IMR-90 (cell line): ENCODE measurements at regions not wholly inside any gene's neighbourhood (a gene's known extent, or its start where the extent isn't known, plus 50 kb on each side); places are given as distances from the start of the nearest gene placed in this dataset.

ENCODE experiments used
- ATAC-seq: fragments of 200-7000 bp; cut with Tn5 transposase; 2 replicates; pipeline ENCODE4 v1.9.1; 2020; ENCODE audit warnings: low read depth, mild to moderate bottlenecking, moderate library complexity
- BruUV-seq: library from RNA; stranded (reverse); fragments of 400-500 nt; replicated peaks from 2 replicates; lab custom pipeline; 2021; lab: Mats Ljungman, UMichigan
- CTCF ChIA-PET: fragments of 300-600 bp; formaldehyde crosslinking; extraction: SDS; loops from one replicate; lab custom pipeline; 2021; ENCODE audit warnings: antibody characterized with exemption; lab: Yijun Ruan, JAX
- POLR2A ChIA-PET: fragments of 300-600 bp; sonication (Branson Sonifier 250); formaldehyde crosslinking; loops from one replicate; lab custom pipeline; 2022; ENCODE audit warnings: antibody characterized with exemption; ENCODE audit not compliant: unreplicated experiment; lab: Charles Lee
- DNase-seq: peaks from one replicate; pipeline ENCODE4 v3.0.0; 2013
- H2AFZ ChIP-seq: replicated peaks from 2 replicates; pipeline ENCODE3; 2013; ENCODE audit warnings: low read length, mild to moderate bottlenecking; ENCODE audit not compliant: poor library complexity
- H2AK5ac ChIP-seq: 2 replicates; pipeline ENCODE4 v1.6.1; 2013; ENCODE audit warnings: low read depth, low read length, inconsistent platforms
- H2AK9ac ChIP-seq: replicated peaks from 2 replicates; pipeline ENCODE3; 2013; ENCODE audit warnings: mild to moderate bottlenecking, low read depth, low read length, moderate library complexity; ENCODE audit not compliant: poor library complexity
- H2BK120ac ChIP-seq: 2 replicates; pipeline ENCODE4 v1.6.1; 2013; ENCODE audit warnings: low read depth, low read length, inconsistent platforms
- H2BK15ac ChIP-seq: 3 replicates; pipeline ENCODE4 v1.6.1; 2013; ENCODE audit warnings: low read depth, low read length, inconsistent platforms
- H2BK20ac ChIP-seq: 2 replicates; pipeline ENCODE4 v1.6.1; 2013; ENCODE audit warnings: low read depth, mild to moderate bottlenecking, inconsistent platforms, low read length, moderate library complexity
- H2BK5ac ChIP-seq: 2 replicates; pipeline ENCODE4 v1.6.1; 2013; ENCODE audit warnings: mild to moderate bottlenecking, low read depth, low read length, inconsistent platforms; ENCODE audit not compliant: poor library complexity, severe bottlenecking
- H3K14ac ChIP-seq: replicated peaks from 2 replicates; pipeline ENCODE4 v1.6.1; 2013; ENCODE audit warnings: low read depth, low read length, inconsistent platforms
- H3K18ac ChIP-seq: 2 replicates; pipeline ENCODE4 v1.6.1; 2013; ENCODE audit warnings: low read depth, low read length, control low read depth
- H3K23ac ChIP-seq: 2 replicates; pipeline ENCODE4 v1.6.1; 2013; ENCODE audit warnings: low read depth, low read length, inconsistent platforms
- H3K27ac ChIP-seq: 2 replicates; pipeline ENCODE4 v1.5.1; 2013; ENCODE audit warnings: mild to moderate bottlenecking, control low read depth, low read length; ENCODE audit not compliant: insufficient read depth
- H3K27me3 ChIP-seq: 2 replicates; pipeline ENCODE4 v1.6.1; 2013; ENCODE audit warnings: low read length; ENCODE audit not compliant: control insufficient read depth, insufficient read depth
- H3K36me3 ChIP-seq: 2 replicates; pipeline ENCODE4 v1.6.1; 2013; ENCODE audit warnings: low read length, mixed read lengths; ENCODE audit not compliant: control insufficient read depth, insufficient read depth
- H3K4ac ChIP-seq: 2 replicates; pipeline ENCODE4 v1.6.1; 2013; ENCODE audit warnings: low read depth, low read length, inconsistent platforms
- H3K4me1 ChIP-seq: 2 replicates; pipeline ENCODE4 v1.6.1; 2013; ENCODE audit warnings: low read length, mixed read lengths; ENCODE audit not compliant: control insufficient read depth, insufficient read depth
- H3K4me2 ChIP-seq: 2 replicates; pipeline ENCODE4 v1.6.1; 2013; ENCODE audit warnings: low read depth, mild to moderate bottlenecking, control low read depth, low read length, moderate library complexity
- H3K4me3 ChIP-seq: 2 replicates; pipeline ENCODE4 v1.5.1; 2013; ENCODE audit warnings: low read depth, mild to moderate bottlenecking, control low read depth, low read length, moderate library complexity; ENCODE audit not compliant: insufficient read depth
- H3K56ac ChIP-seq: 2 replicates; pipeline ENCODE4 v1.6.1; 2013; ENCODE audit warnings: low read length, inconsistent platforms; ENCODE audit not compliant: insufficient read depth; ENCODE audit errors: extremely low read depth
- H3K79me1 ChIP-seq, 2 experiments: 2 replicates each; pipeline ENCODE4 v1.6.1; 2013; ENCODE audit warnings: low read length in 2 of 2, inconsistent platforms in 1 of 2, low read depth in 1 of 2
- H3K9ac ChIP-seq: 2 replicates; pipeline ENCODE4 v1.6.1; 2013; ENCODE audit warnings: low read depth, low read length, control low read depth
- H3K9me1 ChIP-seq: 2 replicates; pipeline ENCODE4 v1.6.1; 2013; ENCODE audit warnings: low read length, inconsistent platforms; ENCODE audit not compliant: insufficient read depth
- H3K9me3 ChIP-seq: 2 replicates; pipeline ENCODE4 v1.6.1; 2013; ENCODE audit warnings: low read length; ENCODE audit not compliant: control insufficient read depth, insufficient read depth
- H4K20me1 ChIP-seq: 2 replicates; pipeline ENCODE4 v1.6.1; 2013; ENCODE audit warnings: low read length, inconsistent platforms; ENCODE audit not compliant: insufficient read depth
- H4K5ac ChIP-seq: 2 replicates; pipeline ENCODE4 v1.6.1; 2013; ENCODE audit warnings: mild to moderate bottlenecking, low read depth, low read length, control low read depth
- H4K8ac ChIP-seq, 2 experiments: 2 replicates each; pipeline ENCODE4 v1.6.1; 2013; ENCODE audit warnings: low read depth in 2 of 2, low read length in 2 of 2, control low read depth in 1 of 2, inconsistent platforms in 1 of 2
- H4K91ac ChIP-seq: 2 replicates; pipeline ENCODE4 v1.6.1; 2013; ENCODE audit warnings: low read depth, low read length, inconsistent platforms; ENCODE audit not compliant: insufficient read depth
- CTCF ChIP-seq: conservative IDR thresholded peaks from 2 replicates; pipeline ENCODE4 v1.5.1; 2012; ENCODE audit warnings: mild to moderate bottlenecking, low read depth, low read length, improper control_type of control experiment
- ELK1 ChIP-seq: fragments of 150-350 bp; IDR thresholded peaks from 2 replicates; pipeline ENCODE4 v1.6.1; 2016; ENCODE audit warnings: low read depth, mild to moderate bottlenecking, low read length, moderate library complexity, borderline replicate concordance
- FOS ChIP-seq: fragments of 150-350 bp; IDR thresholded peaks from 2 replicates; pipeline ENCODE4 v1.6.1; 2016; ENCODE audit warnings: low read depth, low read length
- MAZ ChIP-seq: IDR thresholded peaks from 2 replicates; pipeline ENCODE4 v1.6.1; 2012; ENCODE audit warnings: low read depth, mild to moderate bottlenecking, low read length, improper control_type of control experiment, moderate library complexity, borderline replicate concordance
- MXI1 ChIP-seq: IDR thresholded peaks from 2 replicates; pipeline ENCODE4 v1.6.1; 2012; ENCODE audit warnings: low read depth, mild to moderate bottlenecking, low read length, moderate library complexity, borderline replicate concordance
- NFE2L2 ChIP-seq: fragments of 150-350 bp; IDR thresholded peaks from 2 replicates; pipeline ENCODE4 v1.6.1; 2016; ENCODE audit warnings: low read depth, mild to moderate bottlenecking, low read length
- POLR2A ChIP-seq: IDR thresholded peaks from 2 replicates; pipeline ENCODE4 v1.6.1; 2012; ENCODE audit warnings: mild to moderate bottlenecking, low read depth, low read length
- RAD21 ChIP-seq: IDR thresholded peaks from 2 replicates; pipeline ENCODE4 v1.6.1; 2012; ENCODE audit warnings: low read length, improper control_type of control experiment
- SMC3 ChIP-seq: fragments of 150-350 bp; IDR thresholded peaks from 2 replicates; pipeline ENCODE4 v1.6.1; 2016; ENCODE audit warnings: low read depth, mild to moderate bottlenecking, antibody characterized with exemption, low read length, moderate library complexity
- WGBS, 2 experiments: methylation state at CpG; one replicate each; pipeline versions ENCODE4 v1.1.5 to v1.1.7; 2013; ENCODE audit warnings: missing lambda C conversion rate in 2 of 2; ENCODE audit not compliant: insufficient read length in 1 of 2; ENCODE audit errors: extremely low coverage in 2 of 2; 5-methylcytosine and 5-hydroxymethylcytosine counted together
- dilution Hi-C: fragments of 300-500 bp; cut with HindIII; formaldehyde crosslinking; loops from one replicate; pipeline ENCODE4 v1.14.3; 2018; ENCODE audit warnings: low sequenced_read_pairs; ENCODE audit not compliant: unreplicated experiment
- in situ Hi-C: fragments of 300-500 bp; cut with MboI; formaldehyde crosslinking; loops from 3 replicates; pipeline ENCODE4 v1.14.3; 2019; ENCODE audit warnings: low sequenced_read_pairs, inconsistent platforms, mixed read lengths
- intact Hi-C: fragments of 100-400 bp; cut with micrococcal nuclease; formaldehyde crosslinking; loops from 2 replicates; pipeline ENCODE4 v1.10.0; 2022
- TF ChIP-seq, protein P1 (sequence below): fragments of 150-350 bp; IDR thresholded peaks from 2 replicates; pipeline ENCODE4 v1.6.1; 2017; ENCODE audit warnings: mild to moderate bottlenecking, antibody characterized with exemption, low read length, low read depth

DNA sequence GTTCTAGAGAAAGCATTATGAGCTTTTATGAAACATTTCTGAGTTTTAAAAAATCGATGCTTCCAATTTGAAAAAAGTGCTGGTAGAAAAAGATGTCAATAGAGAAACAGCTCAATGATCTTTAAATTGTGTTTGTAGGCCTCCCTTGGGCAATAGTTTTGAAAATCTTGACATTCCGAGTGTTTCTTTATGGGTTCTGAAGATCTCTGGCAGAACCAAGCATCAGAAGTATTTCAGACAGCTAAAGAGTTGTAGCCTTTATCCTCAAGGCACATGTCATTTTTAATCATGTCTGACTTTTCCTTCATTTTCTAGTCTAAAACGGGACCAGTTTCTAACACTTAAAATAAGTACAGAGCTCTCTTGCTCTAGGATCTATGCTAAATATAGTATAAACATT, 188.1 kb upstream of the CBLB start:
- Histone ChIP-seq H2AK5ac (no peak overlapping the region), H2BK5ac (no peak overlapping the region), H3K56ac (no peak overlapping the region), H2AFZ (no peak overlapping the region), H3K23ac (no peak overlapping the region), H3K4me2 (no peak overlapping the region), H3K4me1 (no peaks in the 10 kb centered on the region), H4K8ac (no peak overlapping the region), H3K36me3 (no peaks in the 10 kb centered on the region), H3K27me3 (no peaks in the 10 kb centered on the region), H4K5ac (no peak overlapping the region), H2AK9ac (no peak overlapping the region), H3K9me3 (no peaks in the 10 kb centered on the region), H3K79me1 (no peaks in the 10 kb centered on the region), H3K9ac (no peak overlapping the region), H4K91ac (no peak overlapping the region), H3K9me1 (no peaks in the 10 kb centered on the region), H3K18ac (no peak overlapping the region), H3K4ac (no peak overlapping the region), H3K4me3 (no peak overlapping the region), H3K14ac (no peak overlapping the region), H3K27ac (no peak overlapping the region), H2BK120ac (no peak overlapping the region), H2BK15ac (no peak overlapping the region), H2BK20ac (no peak overlapping the region), H4K20me1 (no peaks in the 10 kb centered on the region)
- TF ChIP-seq MAZ (no peak), FOS (no peak), NFE2L2 (no peak), RAD21 (no peak), SMC3 (no peak), MXI1 (no peak), CTCF (no peak), ELK1 (no peak), POLR2A (no peak)
- TF ChIP-seq, protein P1, sequence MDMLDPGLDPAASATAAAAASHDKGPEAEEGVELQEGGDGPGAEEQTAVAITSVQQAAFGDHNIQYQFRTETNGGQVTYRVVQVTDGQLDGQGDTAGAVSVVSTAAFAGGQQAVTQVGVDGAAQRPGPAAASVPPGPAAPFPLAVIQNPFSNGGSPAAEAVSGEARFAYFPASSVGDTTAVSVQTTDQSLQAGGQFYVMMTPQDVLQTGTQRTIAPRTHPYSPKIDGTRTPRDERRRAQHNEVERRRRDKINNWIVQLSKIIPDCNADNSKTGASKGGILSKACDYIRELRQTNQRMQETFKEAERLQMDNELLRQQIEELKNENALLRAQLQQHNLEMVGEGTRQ: no peak
- ATAC-seq (no peak), DNase-seq (no peak)
- 43% methylated on average over 1 of the region's 3 CpGs; no CpG with 5 or more reads in 1 of the 2 experiments for WGBS, 2 experiments
- in situ Hi-C loops (no loop called here), dilution Hi-C loops (no loop called here), intact Hi-C loops (no loop called here)
- ChIA-PET POLR2A (no interaction called here), CTCF (no interaction called here)
- BruUV-seq: no TSS peak
